Glutamatergic neuron (in vitro differentiated cells): ENCODE measurements at regions not wholly inside any gene's neighbourhood (a gene's known extent, or its start where the extent isn't known, plus 50 kb on each side); places are given as distances from the start of the nearest gene placed in this dataset.

Experiments
- DNase-seq: peaks from one replicate; pipeline ENCODE4 v3.0.0; 2022
- H3K27ac Mint-ChIP-seq: one replicate; pipeline ENCODE4 v1.8.0; 2020; ENCODE audit warnings: mild to moderate bottlenecking, mixed read lengths, inconsistent platforms; ENCODE audit not compliant: unreplicated experiment
- H3K27me3 Mint-ChIP-seq: one replicate; pipeline ENCODE4 v1.8.0; 2020; ENCODE audit warnings: mild to moderate bottlenecking, moderate library complexity, mixed read lengths, inconsistent platforms; ENCODE audit not compliant: unreplicated experiment
- H3K36me3 Mint-ChIP-seq: one replicate; pipeline ENCODE4 v1.8.0; 2020; ENCODE audit warnings: mild to moderate bottlenecking, mixed read lengths, inconsistent platforms; ENCODE audit not compliant: unreplicated experiment
- H3K4me1 Mint-ChIP-seq: one replicate; pipeline ENCODE4 v1.8.0; 2020; ENCODE audit warnings: mild to moderate bottlenecking, low read depth, mixed read lengths, inconsistent platforms; ENCODE audit not compliant: unreplicated experiment
- H3K4me3 Mint-ChIP-seq: one replicate; pipeline ENCODE4 v1.8.0; 2020; ENCODE audit warnings: mild to moderate bottlenecking, mixed read lengths, inconsistent platforms; ENCODE audit not compliant: unreplicated experiment
- H3K9me3 Mint-ChIP-seq: one replicate; pipeline ENCODE4 v1.8.0; 2020; ENCODE audit warnings: mild to moderate bottlenecking, moderate library complexity, mixed read lengths, inconsistent platforms; ENCODE audit not compliant: unreplicated experiment
- TF ChIP-seq, protein P1 (sequence below): fragments of 200-600 bp; sonication (generic); IDR thresholded peaks from one replicate; pipeline ENCODE4 v1.5.0; 2021; ENCODE audit not compliant: partially characterized antibody, unreplicated experiment

DNA sequence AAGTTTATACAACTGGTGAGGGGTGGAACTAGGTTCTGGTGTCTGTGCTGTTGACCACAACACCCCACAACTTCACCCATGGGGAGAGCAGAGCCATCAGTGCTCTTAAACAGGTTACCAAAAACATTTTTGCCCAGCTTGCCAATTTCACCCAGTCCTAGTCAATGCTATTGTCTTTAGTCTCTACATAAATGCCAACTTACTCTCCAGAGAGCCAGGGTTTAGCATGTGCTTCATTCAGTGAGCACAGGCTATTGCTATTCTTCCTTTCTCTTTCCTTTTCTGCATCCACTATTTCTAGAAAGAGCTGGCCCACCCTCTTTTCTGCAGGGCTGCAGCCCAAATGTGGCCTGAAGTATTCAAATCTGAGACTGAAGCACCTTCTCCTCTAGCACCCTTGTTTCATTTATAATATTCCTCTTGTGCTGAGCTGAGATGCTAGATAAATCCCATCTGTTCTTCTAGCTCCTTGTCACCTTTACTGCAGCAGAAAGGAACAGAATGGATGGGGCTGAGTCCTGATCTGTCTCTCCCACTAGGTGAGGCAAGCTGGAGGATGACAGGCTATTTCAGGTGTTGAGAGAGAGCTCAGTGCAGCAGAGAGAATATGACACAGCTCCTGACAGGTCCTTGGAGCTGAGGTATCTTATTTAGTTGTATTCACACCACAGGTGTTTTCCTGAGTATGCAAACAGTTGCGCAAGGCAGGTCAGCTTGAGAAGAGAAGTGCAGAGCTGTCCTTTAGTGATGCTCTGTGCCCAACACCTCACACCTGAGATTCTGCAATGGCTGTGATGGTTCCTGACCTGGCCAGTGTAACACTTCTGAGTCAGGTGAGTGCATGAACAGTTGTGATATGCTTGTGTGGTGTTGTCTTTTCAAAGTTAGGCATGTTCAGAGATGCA lies 819.2 kb downstream of the CCSER2 start:
- Mint-ChIP-seq H3K4me3 (no peak overlapping the region), H3K27ac (no peak overlapping the region), H3K4me1 (no peaks in the 10 kb centered on the region), H3K36me3 (peaks cover 16% of the 10 kb centered on the region), H3K27me3 (no peaks in the 10 kb centered on the region), H3K9me3 (peaks cover 1% of the 10 kb centered on the region)
- DNase-seq: no peak
- TF ChIP-seq, protein P1, sequence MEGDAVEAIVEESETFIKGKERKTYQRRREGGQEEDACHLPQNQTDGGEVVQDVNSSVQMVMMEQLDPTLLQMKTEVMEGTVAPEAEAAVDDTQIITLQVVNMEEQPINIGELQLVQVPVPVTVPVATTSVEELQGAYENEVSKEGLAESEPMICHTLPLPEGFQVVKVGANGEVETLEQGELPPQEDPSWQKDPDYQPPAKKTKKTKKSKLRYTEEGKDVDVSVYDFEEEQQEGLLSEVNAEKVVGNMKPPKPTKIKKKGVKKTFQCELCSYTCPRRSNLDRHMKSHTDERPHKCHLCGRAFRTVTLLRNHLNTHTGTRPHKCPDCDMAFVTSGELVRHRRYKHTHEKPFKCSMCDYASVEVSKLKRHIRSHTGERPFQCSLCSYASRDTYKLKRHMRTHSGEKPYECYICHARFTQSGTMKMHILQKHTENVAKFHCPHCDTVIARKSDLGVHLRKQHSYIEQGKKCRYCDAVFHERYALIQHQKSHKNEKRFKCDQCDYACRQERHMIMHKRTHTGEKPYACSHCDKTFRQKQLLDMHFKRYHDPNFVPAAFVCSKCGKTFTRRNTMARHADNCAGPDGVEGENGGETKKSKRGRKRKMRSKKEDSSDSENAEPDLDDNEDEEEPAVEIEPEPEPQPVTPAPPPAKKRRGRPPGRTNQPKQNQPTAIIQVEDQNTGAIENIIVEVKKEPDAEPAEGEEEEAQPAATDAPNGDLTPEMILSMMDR: no peak

DNA sequence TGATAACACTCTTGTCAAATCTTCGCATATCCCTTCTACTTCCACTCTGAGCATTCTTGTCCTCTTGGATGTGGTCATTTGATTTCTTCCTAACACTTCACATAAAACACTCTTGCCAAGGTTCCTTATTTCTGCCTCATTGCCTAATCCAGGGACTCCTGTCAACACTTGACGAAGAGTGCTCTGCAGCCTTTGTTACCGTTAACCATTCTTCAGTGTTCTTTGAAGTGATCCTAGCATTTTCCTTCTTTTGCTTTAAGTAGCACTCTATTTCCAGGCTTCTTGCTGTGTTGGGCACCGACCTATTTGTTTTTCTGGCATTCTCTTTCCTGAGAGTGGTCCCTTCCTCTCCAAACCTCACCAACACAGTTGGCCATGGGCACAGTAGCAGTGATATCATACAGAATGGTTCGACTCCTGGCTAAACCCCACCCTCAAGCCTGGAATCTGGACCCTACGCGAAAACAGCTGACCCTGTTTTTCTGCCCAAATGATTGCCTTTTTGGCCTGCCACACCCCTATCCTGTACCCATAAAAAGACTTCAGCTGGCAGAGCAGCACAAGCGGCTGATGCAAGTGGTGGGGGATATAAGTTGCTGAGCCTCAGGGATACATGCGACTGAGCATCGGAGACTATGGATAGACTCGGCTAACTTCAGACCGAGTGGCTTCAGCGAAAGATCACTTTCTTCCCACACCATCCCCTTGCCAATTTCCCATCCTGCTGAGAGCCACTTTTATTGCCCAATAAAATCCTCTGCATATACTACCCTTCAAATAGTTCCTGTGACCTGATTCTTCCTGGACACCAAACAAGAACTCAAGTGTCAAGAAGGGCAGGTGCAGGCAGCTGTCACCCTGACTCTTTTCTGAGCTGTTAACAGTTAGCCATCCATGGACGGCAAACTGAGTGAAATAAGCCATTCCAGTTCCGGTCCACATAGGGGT lies 820.6 kb downstream of the CCSER2 start:
- no peak overlapping the region for H3K27ac Mint-ChIP-seq
- H3K4me3 Mint-ChIP-seq: no peak overlapping the region
- peaks cover 1% of the 10 kb centered on the region for H3K9me3 Mint-ChIP-seq
- TF ChIP-seq, protein P1: no peak
- H3K36me3 Mint-ChIP-seq: peaks cover 10% of the 10 kb centered on the region
- H3K27me3 Mint-ChIP-seq: no peaks in the 10 kb centered on the region
- no peaks in the 10 kb centered on the region for H3K4me1 Mint-ChIP-seq
- DNase-seq: no peak

DNA sequence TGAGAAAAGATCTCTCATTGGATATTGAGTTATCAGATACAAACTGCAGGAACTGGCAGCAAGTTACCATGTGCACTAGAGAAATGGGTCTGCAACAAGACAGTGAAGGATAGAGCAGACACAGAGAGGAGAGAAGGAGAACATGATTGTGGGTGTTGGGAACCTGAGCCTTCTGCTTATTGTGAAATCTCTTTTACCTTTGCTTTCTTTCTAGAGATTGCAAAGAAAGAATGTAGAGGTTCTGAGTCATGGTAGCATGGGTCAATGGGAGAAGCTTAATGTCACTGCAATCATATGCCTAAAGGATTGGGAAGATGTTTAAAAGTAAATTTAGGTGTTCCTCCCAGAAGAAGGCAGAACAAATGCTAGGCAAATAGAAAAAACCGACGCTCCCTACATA lies 821.4 kb downstream of the CCSER2 start:
- no peaks in the 10 kb centered on the region for H3K27me3 Mint-ChIP-seq
- TF ChIP-seq, protein P1: no peak
- no peak overlapping the region for H3K27ac Mint-ChIP-seq
- H3K4me1 Mint-ChIP-seq: no peaks in the 10 kb centered on the region
- no peak overlapping the region for H3K4me3 Mint-ChIP-seq
- H3K9me3 Mint-ChIP-seq: no peaks in the 10 kb centered on the region
- no peak for DNase-seq
- H3K36me3 Mint-ChIP-seq: peaks cover 4% of the 10 kb centered on the region

DNA sequence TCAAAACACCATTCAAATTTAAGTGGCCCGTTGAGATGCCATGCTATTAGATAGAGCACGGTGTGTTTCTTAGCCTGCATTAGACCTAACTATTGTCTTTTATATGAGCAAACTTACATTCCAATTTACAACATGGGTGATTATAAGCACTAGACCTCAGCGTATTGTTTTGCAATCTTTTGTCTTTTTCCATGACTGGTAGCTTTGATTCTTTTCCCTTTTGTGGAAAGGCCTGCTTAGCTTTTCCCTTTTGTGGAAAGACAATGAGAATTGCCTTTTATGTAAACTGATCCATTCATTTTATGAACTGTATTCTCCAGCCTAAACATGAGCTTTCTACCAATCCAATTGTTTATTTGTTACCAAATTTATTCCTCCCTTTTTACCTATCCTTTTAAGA lies 823.1 kb downstream of the CCSER2 start:
- no peak for DNase-seq
- Mint-ChIP-seq H3K36me3 (no peaks in the 10 kb centered on the region), H3K27ac (no peak overlapping the region), H3K9me3 (no peaks in the 10 kb centered on the region), H3K4me1 (no peaks in the 10 kb centered on the region), H3K27me3 (no peaks in the 10 kb centered on the region), H3K4me3 (no peak overlapping the region)
- TF ChIP-seq, protein P1: no peak
